HG02885 (cell line): ENCODE measurements at regions not wholly inside any gene's neighbourhood (a gene's known extent, or its start where the extent isn't known, plus 50 kb on each side); places are given as distances from the start of the nearest gene placed in this dataset.

Experiments used
- ATAC-seq: cut with Tn5 transposase; IDR thresholded peaks from one replicate; pipeline ENCODE4 v1.9.1; 2021; ENCODE audit warnings: mild to moderate bottlenecking; ENCODE audit not compliant: unreplicated experiment, poor library complexity

DNA sequence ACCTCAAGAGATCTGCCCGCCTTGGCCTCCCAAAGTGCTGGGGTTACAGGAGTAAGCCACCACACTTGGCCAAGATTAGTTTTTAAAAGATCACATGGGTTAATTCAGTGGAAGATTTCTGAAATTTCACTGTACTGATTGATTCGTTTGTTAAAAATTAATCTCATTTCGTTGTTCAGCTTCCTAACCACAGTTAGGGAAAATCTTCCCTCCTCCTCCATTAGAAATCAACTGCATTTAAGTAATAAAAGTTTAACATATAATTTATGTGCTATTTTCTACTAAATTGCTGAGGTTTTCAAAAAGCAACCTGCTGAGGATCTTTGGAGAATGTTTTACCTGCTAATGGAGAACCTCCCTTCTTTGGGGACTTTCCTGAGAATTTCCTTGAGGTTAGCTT is 522.4 kb downstream of the GATA3 start:
- ATAC-seq, result no peak

DNA sequence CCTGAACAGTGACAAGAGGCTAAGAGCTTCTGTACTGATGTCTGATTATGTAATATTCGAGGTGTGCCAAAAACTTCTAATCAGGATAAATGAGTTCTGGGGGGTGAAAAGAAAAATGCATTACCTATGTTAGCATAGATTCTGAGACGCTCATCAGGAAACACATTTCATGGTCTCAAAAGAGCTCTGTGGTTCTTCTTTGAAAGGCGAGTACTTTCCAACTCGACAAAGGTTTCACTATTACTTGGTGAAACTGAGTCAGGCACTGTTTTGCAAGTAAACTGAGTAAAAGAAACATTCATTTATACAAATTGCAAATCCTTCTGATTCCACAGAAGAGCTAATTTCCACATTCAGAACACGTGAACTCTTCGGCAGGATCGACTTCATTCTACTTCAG is 523.2 kb downstream of the GATA3 start:
- no peak for ATAC-seq

DNA sequence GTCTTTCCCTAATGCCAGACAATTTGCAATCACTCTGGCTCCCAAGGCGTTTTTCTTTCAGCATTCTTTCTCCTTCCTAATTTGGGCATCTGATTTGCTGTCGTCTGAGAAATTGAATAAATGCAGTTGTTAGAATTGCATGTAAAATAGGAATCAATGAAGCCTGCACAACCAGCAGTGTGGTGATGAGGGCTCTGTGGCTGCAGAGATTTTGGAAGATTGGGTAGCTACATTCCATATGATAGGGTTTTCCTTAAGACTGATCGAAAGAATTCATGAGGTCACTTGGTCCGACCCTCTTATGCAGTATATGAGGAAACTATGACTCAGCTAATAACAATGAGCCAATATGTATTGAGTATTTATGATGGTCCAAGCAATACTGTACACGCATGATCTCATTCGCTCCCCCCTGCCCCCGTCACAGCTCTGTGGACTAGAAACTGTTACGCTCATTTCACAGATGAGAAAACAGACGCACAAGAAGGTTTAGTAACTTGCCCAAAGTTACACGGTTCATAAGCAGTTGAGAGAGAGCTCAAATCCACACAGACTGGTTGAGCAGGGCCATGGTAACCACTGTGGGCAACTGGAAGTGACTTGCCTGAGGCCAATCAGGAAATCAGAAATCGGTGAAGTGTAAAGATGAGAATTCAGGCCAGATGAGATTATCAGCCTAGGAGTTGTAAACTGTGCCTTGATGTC is 527.2 kb downstream of the GATA3 start:
- ATAC-seq, result no peak

DNA sequence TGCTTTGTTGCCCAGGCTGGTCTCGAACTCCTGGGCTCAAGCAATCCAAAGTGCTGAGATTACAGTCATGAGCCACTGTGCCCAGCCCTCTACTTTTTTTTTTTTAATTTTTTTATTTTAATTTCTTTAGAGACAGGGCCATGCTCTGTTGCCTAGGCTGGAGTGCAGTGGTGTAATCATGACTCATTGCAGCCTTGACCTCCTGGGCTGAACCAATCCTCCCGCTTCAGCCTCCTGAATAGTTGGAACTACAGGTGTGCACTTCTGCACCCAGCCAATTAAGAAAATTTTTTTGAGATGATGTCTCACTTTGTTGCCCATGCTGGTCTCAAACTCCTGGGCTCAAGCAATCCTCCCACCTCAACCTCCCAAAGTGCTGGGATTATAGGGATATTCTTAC is 528.6 kb downstream of the GATA3 start:
- no peak for ATAC-seq

DNA sequence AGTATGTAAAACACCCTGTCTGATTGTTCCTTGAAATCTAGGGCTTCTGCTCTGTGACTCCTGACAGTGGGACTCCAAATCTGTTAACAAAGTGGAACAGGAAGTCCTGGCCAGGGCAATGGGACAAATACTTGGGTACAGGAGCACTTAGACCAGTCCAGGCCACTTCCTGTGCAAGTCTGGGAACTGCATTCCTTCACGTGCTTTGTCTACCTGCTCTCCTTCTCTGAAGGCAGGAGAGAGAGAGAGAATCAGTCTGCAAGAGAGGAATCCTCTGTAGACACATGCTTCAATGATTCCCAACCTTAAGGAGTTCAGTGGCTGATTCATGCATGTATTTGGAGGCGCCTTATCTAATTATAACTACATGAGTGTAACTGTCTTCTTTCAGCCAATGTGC is 530.2 kb downstream of the GATA3 start:
- no peak for ATAC-seq

GRCh38 chr10:8586504-8586903 is 532.0 kb downstream of the GATA3 start:
- ATAC-seq, result no peak

DNA sequence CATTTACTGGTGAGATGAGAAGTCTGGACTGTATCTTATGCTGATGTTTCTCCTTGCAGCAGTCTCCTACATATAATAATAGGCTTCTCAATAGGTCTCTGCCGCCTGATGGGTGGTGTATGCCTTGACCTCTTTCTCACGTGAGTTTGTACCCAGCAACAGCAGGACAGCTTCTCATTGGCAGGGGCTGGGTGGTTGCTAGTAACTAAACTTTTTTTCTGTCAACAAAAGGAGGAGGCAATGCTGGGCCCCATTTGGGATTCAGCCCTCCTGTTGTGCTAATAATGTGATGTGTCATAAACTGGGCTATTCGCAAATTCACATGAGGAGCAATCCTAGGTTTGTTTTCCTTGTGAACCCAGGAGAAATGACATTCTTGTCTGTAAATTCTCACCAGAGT is 533.6 kb downstream of the GATA3 start:
- ATAC-seq, result no peak

GRCh38 chr10:8590518-8590917 is 536.0 kb downstream of the GATA3 start:
- ATAC-seq, result no peak

- no peak for ATAC-seq
Measured at GRCh38 chr10:8591640-8592039, 537.2 kb downstream of the GATA3 start.

DNA sequence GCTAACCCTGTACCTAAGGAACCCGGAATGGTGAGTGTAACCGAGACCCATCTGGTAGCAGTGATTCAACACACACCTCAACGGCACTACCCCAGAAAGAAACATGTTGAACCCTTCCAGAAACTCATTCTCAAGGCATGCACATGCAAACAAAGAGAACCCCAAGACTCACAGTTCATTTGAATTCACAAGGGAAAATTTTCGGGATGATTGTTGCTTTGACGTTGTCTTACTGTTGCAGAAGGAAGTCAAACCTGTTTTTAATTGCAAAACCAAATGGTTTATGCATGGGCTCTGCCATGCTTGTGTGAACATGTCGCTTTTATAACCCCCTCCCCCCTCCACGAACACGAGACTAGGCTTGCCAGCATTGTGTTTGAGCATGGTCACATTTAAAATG is 539.7 kb downstream of the GATA3 start:
- no peak for ATAC-seq

- no peak for ATAC-seq
Measured at GRCh38 chr10:8594711-8595110, 540.2 kb downstream of the GATA3 start.

- ATAC-seq, result no peak
Measured at GRCh38 chr10:8595140-8595539, 540.7 kb downstream of the GATA3 start.

DNA sequence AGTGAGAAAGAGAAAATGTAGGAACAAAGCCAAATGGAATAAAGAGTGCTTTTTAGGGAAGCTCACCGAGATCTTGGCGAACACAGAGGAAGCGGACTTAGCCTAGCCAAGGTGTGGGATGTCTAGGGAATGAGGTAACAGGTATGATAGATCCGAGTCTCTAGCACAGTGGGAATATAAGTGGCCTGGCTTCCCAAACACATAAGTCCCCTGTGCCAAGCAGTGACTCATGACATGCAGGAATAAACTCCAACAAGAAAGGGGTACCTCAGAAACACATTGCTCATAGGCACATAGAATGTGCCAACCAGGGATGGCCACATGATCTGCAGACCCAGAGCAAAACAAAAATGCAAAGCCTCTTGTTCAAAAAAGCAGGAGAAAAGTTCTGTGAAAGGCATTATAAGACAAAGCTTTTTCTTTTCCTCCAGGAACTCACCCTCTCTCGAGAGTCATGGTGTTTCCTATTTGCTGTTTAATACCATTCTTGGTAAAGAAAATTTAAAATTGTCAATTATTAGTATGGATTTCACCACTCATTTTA is 542.5 kb downstream of the GATA3 start:
- ATAC-seq, result no peak

DNA sequence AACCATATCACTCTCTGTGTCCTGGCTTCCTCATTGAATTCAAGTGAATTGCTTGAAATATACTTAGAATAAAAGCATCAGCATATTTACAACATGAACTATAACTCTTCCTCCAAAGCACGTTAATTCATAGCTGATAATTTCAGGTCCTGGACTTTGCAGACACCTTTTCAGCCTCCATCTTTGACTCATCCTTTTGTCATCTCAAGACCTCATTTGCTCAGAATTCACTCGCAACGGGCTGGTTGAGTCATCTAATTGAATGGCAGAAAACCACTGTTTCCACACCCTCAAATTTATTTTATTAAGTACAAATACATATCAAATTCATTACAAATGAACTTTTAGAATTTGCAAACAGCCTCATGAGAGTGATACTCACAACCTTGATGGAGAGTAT is 545.7 kb downstream of the GATA3 start:
- ATAC-seq, result no peak

GRCh38 chr10:8602821-8603220 is 548.3 kb downstream of the GATA3 start:
- ATAC-seq, result no peak

- no peak for ATAC-seq
Measured at GRCh38 chr10:8614054-8614565, 559.6 kb downstream of the GATA3 start.

DNA sequence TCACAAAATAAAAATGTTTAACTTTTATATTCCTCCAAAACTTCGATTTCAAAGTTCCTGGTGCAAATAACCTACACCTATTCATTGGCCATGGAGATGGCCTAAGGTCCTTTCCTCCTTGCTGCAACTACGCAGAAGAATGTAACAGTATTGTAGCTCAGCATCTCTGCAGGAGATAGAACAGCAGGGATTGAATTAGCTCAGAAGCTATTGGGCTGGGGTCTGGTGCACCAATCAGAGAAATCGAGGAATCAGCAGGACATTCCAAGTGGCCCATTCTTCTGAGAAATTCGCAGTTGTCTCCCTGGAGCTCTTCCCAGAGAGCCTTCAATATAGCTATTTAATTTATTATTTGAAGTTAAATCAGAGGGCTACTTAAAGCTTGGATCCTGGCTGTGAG is 560.6 kb downstream of the GATA3 start:
- no peak for ATAC-seq

- ATAC-seq, result peak; percentile 92
Measured at GRCh38 chr10:8616166-8616565, 561.7 kb downstream of the GATA3 start.

DNA sequence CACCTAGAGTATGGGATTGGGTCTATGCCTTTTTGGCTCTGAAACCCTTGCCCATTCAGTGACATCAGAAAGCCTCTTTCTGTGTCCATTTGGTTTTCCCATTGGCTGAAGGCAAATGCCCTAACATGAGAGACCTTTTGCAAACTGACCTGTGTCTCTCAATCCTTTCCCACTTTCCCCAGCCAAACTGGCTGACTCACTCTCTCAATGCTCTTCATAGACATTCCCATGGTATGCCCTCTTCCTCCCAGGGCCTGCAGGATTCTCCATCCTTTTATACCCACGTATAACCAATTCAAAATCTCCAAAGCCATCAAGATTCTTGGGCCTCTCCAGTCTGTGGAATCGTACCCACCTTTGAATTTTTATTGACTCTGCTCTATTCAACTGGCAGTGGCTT is 563.3 kb downstream of the GATA3 start:
- no peak for ATAC-seq

- no peak for ATAC-seq
Measured at GRCh38 chr10:8618834-8619233, 564.3 kb downstream of the GATA3 start.

GRCh38 chr10:8628351-8628750 is 573.9 kb downstream of the GATA3 start:
- no peak for ATAC-seq

GRCh38 chr10:8633909-8634308 is 579.4 kb downstream of the GATA3 start:
- no peak for ATAC-seq
